Type B pancreatic cell (in vitro differentiated cells): ENCODE measurements at regions not wholly inside any gene's neighbourhood (a gene's known extent, or its start where the extent isn't known, plus 50 kb on each side); places are given as distances from the start of the nearest gene placed in this dataset.

ENCODE experiments used
- DNase-seq: peaks from one replicate; pipeline ENCODE4 v3.0.0; 2021; ENCODE audit warnings: mixed read lengths; ENCODE audit not compliant: unreplicated experiment; ENCODE audit errors: extremely low spot score
- H3K27ac Mint-ChIP-seq: 2 replicates; pipeline ENCODE4 v1.8.0; 2021; ENCODE audit warnings: mild to moderate bottlenecking, mixed read lengths
- H3K27me3 Mint-ChIP-seq: 2 replicates; pipeline ENCODE4 v1.8.0; 2021; ENCODE audit warnings: mixed read lengths
- H3K36me3 Mint-ChIP-seq: 2 replicates; pipeline ENCODE4 v1.8.0; 2021; ENCODE audit warnings: mixed read lengths
- H3K4me1 Mint-ChIP-seq: one replicate; pipeline ENCODE4 v1.8.0; 2021; ENCODE audit warnings: mixed read lengths; ENCODE audit not compliant: unreplicated experiment
- H3K4me3 Mint-ChIP-seq: 2 replicates; pipeline ENCODE4 v1.8.0; 2021; ENCODE audit warnings: mild to moderate bottlenecking, mixed read lengths
- H3K9me3 Mint-ChIP-seq: 2 replicates; pipeline ENCODE4 v1.8.0; 2021; ENCODE audit warnings: mixed read lengths
- CTCF ChIP-seq: fragments of 200-600 bp; sonication (generic); conservative IDR thresholded peaks from 2 replicates; pipeline ENCODE4 v1.5.0; 2021; ENCODE audit warnings: antibody characterized with exemption, mild to moderate bottlenecking

GRCh38 chr4:24650849-24651640 lies 66.7 kb upstream of the DHX15 start:
- Mint-ChIP-seq H3K9me3 (no peaks in the 10 kb centered on the region), H3K4me3 (no peak overlapping the region), H3K4me1 (peaks cover 4% of the 10 kb centered on the region), H3K27me3 (peaks cover 4% of the 10 kb centered on the region), H3K27ac (no peak overlapping the region), H3K36me3 (no peaks in the 10 kb centered on the region)
- DNase-seq = no peak
- TF ChIP-seq CTCF = no peak

GRCh38 chr4:24655326-24655725 lies 71.0 kb upstream of the DHX15 start:
- no peak for TF ChIP-seq CTCF
- no peak overlapping the region for H3K27ac Mint-ChIP-seq
- peaks cover 16% of the 10 kb centered on the region for H3K4me1 Mint-ChIP-seq
- H3K9me3 Mint-ChIP-seq = no peaks in the 10 kb centered on the region
- no peaks in the 10 kb centered on the region for H3K36me3 Mint-ChIP-seq
- DNase-seq = no peak
- H3K4me3 Mint-ChIP-seq = no peak overlapping the region
- H3K27me3 Mint-ChIP-seq = peaks cover 1% of the 10 kb centered on the region

- Mint-ChIP-seq H3K27me3 (no peaks in the 10 kb centered on the region), H3K4me3 (peak overlapping the region; percentile 15), H3K36me3 (no peaks in the 10 kb centered on the region), H3K4me1 (peaks cover 16% of the 10 kb centered on the region), H3K27ac (no peak overlapping the region), H3K9me3 (no peaks in the 10 kb centered on the region)
- no peak for DNase-seq
- TF ChIP-seq CTCF = no peak
Observed at GRCh38 chr4:24655971-24656370, 71.6 kb upstream of the DHX15 start.

GRCh38 chr4:24656906-24657305 lies 72.6 kb upstream of the DHX15 start:
- DNase-seq = no peak
- H3K9me3 Mint-ChIP-seq = no peaks in the 10 kb centered on the region
- H3K4me1 Mint-ChIP-seq = peaks cover 15% of the 10 kb centered on the region
- H3K27ac Mint-ChIP-seq = no peak overlapping the region
- H3K4me3 Mint-ChIP-seq = no peak overlapping the region
- no peaks in the 10 kb centered on the region for H3K36me3 Mint-ChIP-seq
- TF ChIP-seq CTCF = no peak
- no peaks in the 10 kb centered on the region for H3K27me3 Mint-ChIP-seq

GRCh38 chr4:24657768-24658617 lies 73.6 kb upstream of the DHX15 start:
- no peak for DNase-seq
- H3K4me1 Mint-ChIP-seq = peaks cover 26% of the 10 kb centered on the region
- H3K9me3 Mint-ChIP-seq = no peaks in the 10 kb centered on the region
- no peak overlapping the region for H3K27ac Mint-ChIP-seq
- no peak overlapping the region for H3K4me3 Mint-ChIP-seq
- no peak for TF ChIP-seq CTCF
- no peaks in the 10 kb centered on the region for H3K36me3 Mint-ChIP-seq
- H3K27me3 Mint-ChIP-seq = no peaks in the 10 kb centered on the region
